ENCODE measurements at regions not wholly inside any gene's neighbourhood (a gene's known extent, or its start where the extent isn't known, plus 50 kb on each side); places are given as distances from the start of the nearest gene placed in this dataset.

GRCh38 chr2:9093324-9093723 lies 89.8 kb upstream of the MBOAT2 start:
- peak overlapping the region; percentile 31 for H3K27ac Mint-ChIP-seq
- H3K4me3 Mint-ChIP-seq: no peak overlapping the region
- H3K9me3 Mint-ChIP-seq: no peaks in the 10 kb centered on the region
- peaks cover 27% of the 10 kb centered on the region for H3K27me3 Mint-ChIP-seq
- no peaks in the 10 kb centered on the region for H3K36me3 Mint-ChIP-seq (ENCODE audit: low read depth)
- intact Hi-C loops (cut with micrococcal nuclease): no loop called here
- H3K4me1 Mint-ChIP-seq (ENCODE audit: low read depth): peaks cover 45% of the 10 kb centered on the region

- intact Hi-C loops (cut with micrococcal nuclease): no loop called here
- no peaks in the 10 kb centered on the region for H3K36me3 Mint-ChIP-seq (ENCODE audit: low read depth)
- no peaks in the 10 kb centered on the region for H3K9me3 Mint-ChIP-seq
- H3K4me3 Mint-ChIP-seq: no peak overlapping the region
- H3K27me3 Mint-ChIP-seq: peaks cover 23% of the 10 kb centered on the region
- peaks cover 39% of the 10 kb centered on the region for H3K4me1 Mint-ChIP-seq (ENCODE audit: low read depth)
- H3K27ac Mint-ChIP-seq: peak overlapping the region; percentile 31
Measured at GRCh38 chr2:9092383-9093282, 89.1 kb upstream of the MBOAT2 start.

GRCh38 chr2:9091811-9092210 lies 88.3 kb upstream of the MBOAT2 start:
- peaks cover 25% of the 10 kb centered on the region for H3K27me3 Mint-ChIP-seq
- no peak overlapping the region for H3K27ac Mint-ChIP-seq
- intact Hi-C loops (cut with micrococcal nuclease): no loop called here
- no peaks in the 10 kb centered on the region for H3K36me3 Mint-ChIP-seq (ENCODE audit: low read depth)
- no peak overlapping the region for H3K4me3 Mint-ChIP-seq
- no peaks in the 10 kb centered on the region for H3K9me3 Mint-ChIP-seq
- peaks cover 39% of the 10 kb centered on the region for H3K4me1 Mint-ChIP-seq (ENCODE audit: low read depth)

- Mint-ChIP-seq H3K4me3 (no peak overlapping the region), H3K27ac (no peak overlapping the region), H3K4me1 (ENCODE audit: low read depth) (peaks cover 27% of the 10 kb centered on the region), H3K27me3 (peaks cover 19% of the 10 kb centered on the region), H3K36me3 (ENCODE audit: low read depth) (no peaks in the 10 kb centered on the region), H3K9me3 (no peaks in the 10 kb centered on the region)
- intact Hi-C loops (cut with micrococcal nuclease): no loop called here
Measured at GRCh38 chr2:9089831-9090230, 86.3 kb upstream of the MBOAT2 start.

- H3K27ac Mint-ChIP-seq: no peak overlapping the region
- intact Hi-C loops (cut with micrococcal nuclease): no loop called here
- H3K27me3 Mint-ChIP-seq: peaks cover 4% of the 10 kb centered on the region
- peaks cover 3% of the 10 kb centered on the region for H3K4me1 Mint-ChIP-seq (ENCODE audit: low read depth)
- no peaks in the 10 kb centered on the region for H3K36me3 Mint-ChIP-seq (ENCODE audit: low read depth)
- H3K9me3 Mint-ChIP-seq: peaks cover 5% of the 10 kb centered on the region
- H3K4me3 Mint-ChIP-seq: no peak overlapping the region
Measured at GRCh38 chr2:9087121-9087681, 83.7 kb upstream of the MBOAT2 start.

GRCh38 chr2:9086465-9086864 lies 83.0 kb upstream of the MBOAT2 start:
- peaks cover 4% of the 10 kb centered on the region for H3K27me3 Mint-ChIP-seq

GRCh38 chr2:9085353-9085752 lies 81.9 kb upstream of the MBOAT2 start:
- H3K27me3 Mint-ChIP-seq: peaks cover 4% of the 10 kb centered on the region
- H3K4me1 Mint-ChIP-seq (ENCODE audit: low read depth): no peaks in the 10 kb centered on the region
- H3K9me3 Mint-ChIP-seq: peaks cover 15% of the 10 kb centered on the region
- H3K4me3 Mint-ChIP-seq: no peak overlapping the region
- no peak overlapping the region for H3K27ac Mint-ChIP-seq
- intact Hi-C loops (cut with micrococcal nuclease): no loop called here
- H3K36me3 Mint-ChIP-seq (ENCODE audit: low read depth): no peaks in the 10 kb centered on the region

More at GRCh38 chr2:9086465-9086864, 83.0 kb upstream of the MBOAT2 start:
- intact Hi-C loops (cut with micrococcal nuclease): no loop called here
- no peaks in the 10 kb centered on the region for H3K36me3 Mint-ChIP-seq (ENCODE audit: low read depth)
- no peak overlapping the region for H3K27ac Mint-ChIP-seq
- H3K4me3 Mint-ChIP-seq: no peak overlapping the region
- H3K9me3 Mint-ChIP-seq: peaks cover 12% of the 10 kb centered on the region
- H3K4me1 Mint-ChIP-seq (ENCODE audit: low read depth): no peaks in the 10 kb centered on the region

GRCh38 chr2:9083287-9083686 lies 79.8 kb upstream of the MBOAT2 start:
- peaks cover 4% of the 10 kb centered on the region for H3K27me3 Mint-ChIP-seq
- no peak overlapping the region for H3K27ac Mint-ChIP-seq
- H3K4me3 Mint-ChIP-seq: no peak overlapping the region
- intact Hi-C loops (cut with micrococcal nuclease): no loop called here
- H3K4me1 Mint-ChIP-seq (ENCODE audit: low read depth): no peaks in the 10 kb centered on the region
- H3K36me3 Mint-ChIP-seq (ENCODE audit: low read depth): no peaks in the 10 kb centered on the region
- peaks cover 15% of the 10 kb centered on the region for H3K9me3 Mint-ChIP-seq

GRCh38 chr2:9082158-9082557 lies 78.7 kb upstream of the MBOAT2 start:
- H3K4me3 Mint-ChIP-seq: no peak overlapping the region
- H3K4me1 Mint-ChIP-seq (ENCODE audit: low read depth): no peaks in the 10 kb centered on the region
- H3K27me3 Mint-ChIP-seq: peaks cover 2% of the 10 kb centered on the region
- H3K9me3 Mint-ChIP-seq: peaks cover 15% of the 10 kb centered on the region
- no peaks in the 10 kb centered on the region for H3K36me3 Mint-ChIP-seq (ENCODE audit: low read depth)
- intact Hi-C loops (cut with micrococcal nuclease): no loop called here
- no peak overlapping the region for H3K27ac Mint-ChIP-seq

GRCh38 chr2:9081750-9082149 lies 78.3 kb upstream of the MBOAT2 start:
- no peak overlapping the region for H3K27ac Mint-ChIP-seq
- intact Hi-C loops (cut with micrococcal nuclease): no loop called here
- peaks cover 15% of the 10 kb centered on the region for H3K9me3 Mint-ChIP-seq
- no peaks in the 10 kb centered on the region for H3K27me3 Mint-ChIP-seq
- no peaks in the 10 kb centered on the region for H3K36me3 Mint-ChIP-seq (ENCODE audit: low read depth)
- H3K4me1 Mint-ChIP-seq (ENCODE audit: low read depth): no peaks in the 10 kb centered on the region
- H3K4me3 Mint-ChIP-seq: no peak overlapping the region

- H3K9me3 Mint-ChIP-seq: peaks cover 15% of the 10 kb centered on the region
- intact Hi-C loops (cut with micrococcal nuclease): no loop called here
- H3K4me3 Mint-ChIP-seq: no peak overlapping the region
- no peaks in the 10 kb centered on the region for H3K36me3 Mint-ChIP-seq (ENCODE audit: low read depth)
- no peaks in the 10 kb centered on the region for H3K4me1 Mint-ChIP-seq (ENCODE audit: low read depth)
- no peaks in the 10 kb centered on the region for H3K27me3 Mint-ChIP-seq
- no peak overlapping the region for H3K27ac Mint-ChIP-seq
Measured at GRCh38 chr2:9078405-9078804, 74.9 kb upstream of the MBOAT2 start.

GRCh38 chr2:9077691-9078090 lies 74.2 kb upstream of the MBOAT2 start:
- Mint-ChIP-seq H3K27me3 (peaks cover 1% of the 10 kb centered on the region), H3K27ac (no peak overlapping the region), H3K4me1 (ENCODE audit: low read depth) (no peaks in the 10 kb centered on the region), H3K36me3 (ENCODE audit: low read depth) (no peaks in the 10 kb centered on the region), H3K4me3 (no peak overlapping the region), H3K9me3 (peaks cover 15% of the 10 kb centered on the region)
- intact Hi-C loops (cut with micrococcal nuclease): no loop called here

- peaks cover 6% of the 10 kb centered on the region for H3K9me3 Mint-ChIP-seq
- no peaks in the 10 kb centered on the region for H3K4me1 Mint-ChIP-seq (ENCODE audit: low read depth)
- no peak overlapping the region for H3K27ac Mint-ChIP-seq
- no peaks in the 10 kb centered on the region for H3K36me3 Mint-ChIP-seq (ENCODE audit: low read depth)
- intact Hi-C loops (cut with micrococcal nuclease): no loop called here
- H3K27me3 Mint-ChIP-seq: peaks cover 1% of the 10 kb centered on the region
- H3K4me3 Mint-ChIP-seq: no peak overlapping the region
Measured at GRCh38 chr2:9076755-9077154, 73.3 kb upstream of the MBOAT2 start.

- peaks cover 2% of the 10 kb centered on the region for H3K9me3 Mint-ChIP-seq
- H3K27ac Mint-ChIP-seq: no peak overlapping the region
- no peaks in the 10 kb centered on the region for H3K4me1 Mint-ChIP-seq (ENCODE audit: low read depth)
- peaks cover 3% of the 10 kb centered on the region for H3K27me3 Mint-ChIP-seq
- no peak overlapping the region for H3K4me3 Mint-ChIP-seq
- intact Hi-C loops (cut with micrococcal nuclease): no loop called here
- H3K36me3 Mint-ChIP-seq (ENCODE audit: low read depth): no peaks in the 10 kb centered on the region
Measured at GRCh38 chr2:9076210-9076609, 72.7 kb upstream of the MBOAT2 start.

Data from dendritic cell treated with granulocyte-macrophage colony-stimulating factor and Interleukin-4, amounts not matched to agents 40 ng/mL and 50 ng/mL, for 4 days (primary cell).